Astrocyte (in vitro differentiated cells and primary cell): ENCODE measurements at regions not wholly inside any gene's neighbourhood (a gene's known extent, or its start where the extent isn't known, plus 50 kb on each side); places are given as distances from the start of the nearest gene placed in this dataset.

Experiments
- CTCF ChIP-seq: IDR thresholded peaks from 2 replicates; pipeline ENCODE4 v1.5.1; 2011; ENCODE audit warnings: low read depth, mild to moderate bottlenecking, inconsistent platforms, low read length, moderate library complexity; ENCODE audit not compliant: insufficient read depth
- EZH2 ChIP-seq: IDR thresholded peaks from 2 replicates; pipeline ENCODE4 v1.6.1; 2012; ENCODE audit warnings: mild to moderate bottlenecking, low read length, inconsistent platforms; ENCODE audit not compliant: insufficient read depth

- TF ChIP-seq CTCF (no peak), EZH2 (no peak)
Observed at GRCh38 chr18:42351455-42351854, 396.4 kb downstream of the PIK3C3 start.
